ENCODE measurements at regions not wholly inside any gene's neighbourhood (a gene's known extent, or its start where the extent isn't known, plus 50 kb on each side); places are given as distances from the start of the nearest gene placed in this dataset.

GRCh38 chr4:123770884-123771283, 374.3 kb downstream of the SPRY1 start:
- Mint-ChIP-seq H3K9me3 (no peaks in the 10 kb centered on the region), H3K27me3 (ENCODE audit: low read depth) (peaks cover 19% of the 10 kb centered on the region), H3K4me1 (ENCODE audit: low read depth) (peaks cover 2% of the 10 kb centered on the region), H3K4me3 (no peak overlapping the region), H3K36me3 (ENCODE audit: insufficient read depth in 2 of 2) (no peaks in the 10 kb centered on the region), H3K27ac (no peak overlapping the region)
- DNase-seq = no peak
- ATAC-seq (replicated peaks in 1 of 2) = no peak

GRCh38 chr4:123776267-123776666, 379.7 kb downstream of the SPRY1 start:
- peak overlapping the region; percentile 16 for H3K27ac Mint-ChIP-seq
- H3K4me3 Mint-ChIP-seq = peak overlapping the region in 1 of 2 donors; percentile 0
- no peaks in the 10 kb centered on the region for H3K36me3 Mint-ChIP-seq (ENCODE audit: insufficient read depth in 2 of 2)
- ATAC-seq (replicated peaks in 1 of 2) (peak; percentile 60 to 78), DNase-seq (no peak)
- H3K4me1 Mint-ChIP-seq (ENCODE audit: low read depth) = peaks cover 11% of the 10 kb centered on the region
- peaks cover 17% of the 10 kb centered on the region for H3K27me3 Mint-ChIP-seq (ENCODE audit: low read depth)
- H3K9me3 Mint-ChIP-seq = peaks cover 0 to 2% of the 10 kb centered on the region in 2 donors

GRCh38 chr4:123777373-123777772, 380.8 kb downstream of the SPRY1 start:
- DNase-seq (no peak), ATAC-seq (replicated peaks in 1 of 2) (no peak)
- H3K4me1 Mint-ChIP-seq (ENCODE audit: low read depth) = peaks cover 11% of the 10 kb centered on the region
- H3K4me3 Mint-ChIP-seq = no peak overlapping the region
- H3K27ac Mint-ChIP-seq = no peak overlapping the region
- peaks cover 7% of the 10 kb centered on the region for H3K27me3 Mint-ChIP-seq (ENCODE audit: low read depth)
- H3K9me3 Mint-ChIP-seq = peaks cover 0 to 2% of the 10 kb centered on the region in 2 donors
- no peaks in the 10 kb centered on the region for H3K36me3 Mint-ChIP-seq (ENCODE audit: insufficient read depth in 2 of 2)

GRCh38 chr4:123783151-123783790, 386.7 kb downstream of the SPRY1 start:
- Mint-ChIP-seq H3K27ac (no peak overlapping the region), H3K4me1 (ENCODE audit: low read depth) (no peaks in the 10 kb centered on the region)
- DNase-seq = no peak

GRCh38 chr4:123783921-123784320, 387.3 kb downstream of the SPRY1 start:
- Mint-ChIP-seq H3K27ac (no peak overlapping the region), H3K9me3 (no peaks in the 10 kb centered on the region), H3K4me1 (ENCODE audit: low read depth) (no peaks in the 10 kb centered on the region), H3K36me3 (ENCODE audit: insufficient read depth in 2 of 2) (no peaks in the 10 kb centered on the region), H3K27me3 (ENCODE audit: low read depth) (no peaks in the 10 kb centered on the region), H3K4me3 (no peak overlapping the region)
- DNase-seq (no peak), ATAC-seq (replicated peaks in 1 of 2) (no peak)

More at GRCh38 chr4:123783151-123783790, 386.7 kb downstream of the SPRY1 start:
- H3K9me3 Mint-ChIP-seq = no peaks in the 10 kb centered on the region
- H3K36me3 Mint-ChIP-seq (ENCODE audit: insufficient read depth in 2 of 2) = no peaks in the 10 kb centered on the region
- no peak overlapping the region for H3K4me3 Mint-ChIP-seq
- H3K27me3 Mint-ChIP-seq (ENCODE audit: low read depth) = no peaks in the 10 kb centered on the region
- no peak for ATAC-seq (replicated peaks in 1 of 2)

- H3K9me3 Mint-ChIP-seq = no peaks in the 10 kb centered on the region
- no peak overlapping the region for H3K27ac Mint-ChIP-seq
- no peaks in the 10 kb centered on the region for H3K36me3 Mint-ChIP-seq (ENCODE audit: insufficient read depth in 2 of 2)
- ATAC-seq (replicated peaks in 1 of 2) (no peak), DNase-seq (no peak)
- H3K4me1 Mint-ChIP-seq (ENCODE audit: low read depth) = no peaks in the 10 kb centered on the region
- no peak overlapping the region for H3K4me3 Mint-ChIP-seq
- no peaks in the 10 kb centered on the region for H3K27me3 Mint-ChIP-seq (ENCODE audit: low read depth)
Measured at GRCh38 chr4:123784626-123785025, 388.0 kb downstream of the SPRY1 start.

- H3K4me3 Mint-ChIP-seq = no peak overlapping the region
- ATAC-seq (replicated peaks in 1 of 2) (no peak), DNase-seq (no peak)
- no peak overlapping the region for H3K27ac Mint-ChIP-seq
- no peaks in the 10 kb centered on the region for H3K4me1 Mint-ChIP-seq (ENCODE audit: low read depth)
- H3K27me3 Mint-ChIP-seq (ENCODE audit: low read depth) = no peaks in the 10 kb centered on the region
- H3K36me3 Mint-ChIP-seq (ENCODE audit: insufficient read depth in 2 of 2) = no peaks in the 10 kb centered on the region
- no peaks in the 10 kb centered on the region for H3K9me3 Mint-ChIP-seq
Measured at GRCh38 chr4:123785538-123785937, 388.9 kb downstream of the SPRY1 start.

- no peaks in the 10 kb centered on the region for H3K27me3 Mint-ChIP-seq (ENCODE audit: low read depth)
- no peak overlapping the region for H3K27ac Mint-ChIP-seq
- H3K36me3 Mint-ChIP-seq (ENCODE audit: insufficient read depth in 2 of 2) = no peaks in the 10 kb centered on the region
- H3K4me1 Mint-ChIP-seq (ENCODE audit: low read depth) = no peaks in the 10 kb centered on the region
- H3K9me3 Mint-ChIP-seq = no peaks in the 10 kb centered on the region
- DNase-seq = no peak
- H3K4me3 Mint-ChIP-seq = no peak overlapping the region
- no peak for ATAC-seq (replicated peaks in 1 of 2)
Measured at GRCh38 chr4:123786163-123786915, 389.7 kb downstream of the SPRY1 start.

GRCh38 chr4:123786920-123787319, 390.3 kb downstream of the SPRY1 start:
- Mint-ChIP-seq H3K4me3 (no peak overlapping the region), H3K9me3 (no peaks in the 10 kb centered on the region), H3K27ac (no peak overlapping the region), H3K27me3 (ENCODE audit: low read depth) (no peaks in the 10 kb centered on the region), H3K4me1 (ENCODE audit: low read depth) (no peaks in the 10 kb centered on the region), H3K36me3 (ENCODE audit: insufficient read depth in 2 of 2) (no peaks in the 10 kb centered on the region)
- DNase-seq (no peak), ATAC-seq (replicated peaks in 1 of 2) (no peak)

- H3K4me1 Mint-ChIP-seq (ENCODE audit: low read depth) = no peaks in the 10 kb centered on the region
- no peak overlapping the region for H3K27ac Mint-ChIP-seq
- DNase-seq = no peak
- no peaks in the 10 kb centered on the region for H3K9me3 Mint-ChIP-seq
- H3K27me3 Mint-ChIP-seq (ENCODE audit: low read depth) = no peaks in the 10 kb centered on the region
- ATAC-seq (replicated peaks in 1 of 2) = no peak
- H3K4me3 Mint-ChIP-seq = no peak overlapping the region
- H3K36me3 Mint-ChIP-seq (ENCODE audit: insufficient read depth in 2 of 2) = no peaks in the 10 kb centered on the region
Measured at GRCh38 chr4:123787512-123788080, 391.0 kb downstream of the SPRY1 start.

- no peak overlapping the region for H3K27ac Mint-ChIP-seq
- H3K9me3 Mint-ChIP-seq = no peaks in the 10 kb centered on the region
- no peaks in the 10 kb centered on the region for H3K4me1 Mint-ChIP-seq (ENCODE audit: low read depth)
- no peak overlapping the region for H3K4me3 Mint-ChIP-seq
- ATAC-seq (replicated peaks in 1 of 2) = no peak
- no peaks in the 10 kb centered on the region for H3K27me3 Mint-ChIP-seq (ENCODE audit: low read depth)
- no peak for DNase-seq
- H3K36me3 Mint-ChIP-seq (ENCODE audit: insufficient read depth in 2 of 2) = no peaks in the 10 kb centered on the region
Measured at GRCh38 chr4:123788577-123788976, 392.0 kb downstream of the SPRY1 start.

GRCh38 chr4:123790681-123791080, 394.1 kb downstream of the SPRY1 start:
- Mint-ChIP-seq H3K27ac (no peak overlapping the region), H3K36me3 (ENCODE audit: insufficient read depth in 2 of 2) (no peaks in the 10 kb centered on the region), H3K9me3 (no peaks in the 10 kb centered on the region), H3K4me1 (ENCODE audit: low read depth) (no peaks in the 10 kb centered on the region), H3K4me3 (no peak overlapping the region), H3K27me3 (ENCODE audit: low read depth) (no peaks in the 10 kb centered on the region)
- ATAC-seq (replicated peaks in 1 of 2) (no peak), DNase-seq (no peak)

- H3K4me3 Mint-ChIP-seq = no peak overlapping the region
- no peak for ATAC-seq (replicated peaks in 1 of 2)
- no peak overlapping the region for H3K27ac Mint-ChIP-seq
- no peak for DNase-seq
- H3K4me1 Mint-ChIP-seq (ENCODE audit: low read depth) = no peaks in the 10 kb centered on the region
- peaks cover 9% of the 10 kb centered on the region for H3K27me3 Mint-ChIP-seq (ENCODE audit: low read depth)
- no peaks in the 10 kb centered on the region for H3K36me3 Mint-ChIP-seq (ENCODE audit: insufficient read depth in 2 of 2)
- H3K9me3 Mint-ChIP-seq = peaks cover 7 to 11% of the 10 kb centered on the region in 2 donors
Measured at GRCh38 chr4:123802082-123802645, 405.6 kb downstream of the SPRY1 start.

Data from activated T-cell treated with anti-CD3 and anti-CD28 coated beads, Interleukin-2, amount 50 U/mL, for 72 hours (primary cell).